Activated CD4-positive, CD25-positive, alpha-beta regulatory T cell treated with anti-CD3 and anti-CD28 coated beads, Interleukin-2, amount 50 U/mL, for 16 hours (primary cell): ENCODE measurements at regions not wholly inside any gene's neighbourhood (a gene's known extent, or its start where the extent isn't known, plus 50 kb on each side); places are given as distances from the start of the nearest gene placed in this dataset.

Experiments used
- DNase-seq: peaks from one replicate; pipeline ENCODE4 v3.0.0-alpha.2; 2020; ENCODE audit warnings: low read depth, low spot score

GRCh38 chr3:68315546-68315945 lies 616.8 kb downstream of the TAFA4 start:
- DNase-seq, result no peak

DNA sequence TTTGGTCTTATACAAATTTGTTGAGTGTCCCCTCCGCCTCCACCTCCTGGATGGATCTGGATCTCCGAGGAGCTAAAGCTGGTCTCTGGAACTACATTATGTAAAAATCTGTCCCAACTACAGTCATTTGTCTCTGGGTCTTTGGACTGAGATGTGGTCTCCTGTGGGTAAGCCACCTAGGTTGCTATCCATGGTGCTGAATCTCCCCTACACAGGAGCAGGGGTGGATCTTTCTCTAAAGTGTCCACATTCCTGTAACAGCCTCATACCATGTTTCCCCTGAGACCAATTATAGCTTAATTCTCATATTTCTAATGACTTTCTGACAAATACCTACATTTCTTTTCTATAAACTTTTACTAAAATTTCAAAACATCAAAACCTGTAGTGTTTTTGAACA lies 625.8 kb downstream of the TAFA4 start:
- no peak for DNase-seq

DNA sequence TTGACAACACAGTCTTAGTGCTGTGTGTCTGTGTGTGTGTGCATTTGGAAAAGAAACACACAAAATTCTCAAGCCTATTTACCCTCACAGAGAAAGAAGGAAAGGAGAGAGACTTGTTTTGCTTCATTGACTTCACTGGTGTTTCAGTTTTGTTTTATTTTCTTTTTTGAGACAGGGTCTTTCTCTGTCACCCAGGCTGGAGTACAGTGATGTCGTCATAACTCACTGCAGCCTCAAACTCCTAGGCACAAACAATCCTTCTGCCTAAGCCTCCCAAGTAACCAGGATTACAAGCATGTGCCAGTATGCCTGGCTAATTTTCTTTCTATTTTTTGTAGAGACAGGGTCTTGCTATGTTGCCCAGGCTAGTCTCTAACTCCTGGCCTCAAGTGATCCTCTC lies 636.9 kb downstream of the TAFA4 start:
- no peak for DNase-seq

GRCh38 chr3:68290333-68290732 lies 635.9 kb upstream of the SUCLG2 start:
- DNase-seq, result no peak

DNA sequence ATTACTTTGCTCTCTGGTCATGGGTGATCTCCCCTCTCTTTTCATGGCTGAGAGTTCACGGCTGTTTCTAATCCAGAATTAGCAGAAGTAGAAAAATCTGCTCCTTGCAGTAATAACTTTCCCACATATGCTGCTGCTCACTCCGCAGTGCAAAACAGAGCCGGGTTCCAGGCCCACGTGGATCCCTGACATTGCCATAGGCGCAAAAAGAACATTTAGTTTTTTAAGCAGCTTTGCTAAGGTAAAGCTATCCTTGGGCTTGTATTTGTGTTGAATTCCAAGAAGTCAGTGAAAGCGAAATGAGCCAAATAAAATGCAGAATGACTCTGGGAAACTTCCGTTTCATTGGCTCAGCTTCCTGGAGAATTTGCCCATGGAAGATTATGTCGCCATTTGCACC lies 633.7 kb upstream of the SUCLG2 start:
- no peak for DNase-seq

GRCh38 chr3:68287101-68287500 lies 632.7 kb upstream of the SUCLG2 start:
- DNase-seq, result no peak

- DNase-seq, result no peak
Observed at GRCh38 chr3:68274286-68274685, 619.9 kb upstream of the SUCLG2 start.

- DNase-seq, result no peak
Observed at GRCh38 chr3:68271145-68271544, 616.7 kb upstream of the SUCLG2 start.

DNA sequence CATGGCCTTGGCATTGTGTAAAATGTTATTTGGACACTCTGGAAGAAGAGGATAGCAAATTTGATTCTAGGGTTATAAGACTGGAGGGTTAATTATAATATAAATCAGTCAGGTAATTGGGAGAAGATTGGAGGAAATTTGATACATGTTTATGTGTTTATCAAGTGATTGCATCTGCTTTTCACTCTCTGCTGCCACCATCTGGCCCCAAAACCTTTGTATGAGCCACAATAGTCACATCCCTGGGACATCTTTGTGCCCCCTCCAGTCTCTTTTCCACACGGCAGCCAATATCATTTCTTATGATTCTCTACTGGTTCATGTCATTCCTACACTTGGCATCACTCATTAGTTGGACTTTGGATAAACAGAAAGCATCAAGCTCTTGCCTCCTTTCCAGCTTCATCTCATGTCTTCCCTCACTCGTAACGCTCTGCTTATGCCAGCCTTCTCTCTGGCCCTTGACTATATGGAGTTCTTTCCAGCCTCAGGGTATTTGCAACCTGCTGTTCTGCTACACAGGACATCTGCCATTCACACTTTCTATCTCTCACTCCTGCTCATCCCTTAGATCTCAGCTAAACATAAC lies 602.3 kb upstream of the SUCLG2 start:
- no peak for DNase-seq

DNA sequence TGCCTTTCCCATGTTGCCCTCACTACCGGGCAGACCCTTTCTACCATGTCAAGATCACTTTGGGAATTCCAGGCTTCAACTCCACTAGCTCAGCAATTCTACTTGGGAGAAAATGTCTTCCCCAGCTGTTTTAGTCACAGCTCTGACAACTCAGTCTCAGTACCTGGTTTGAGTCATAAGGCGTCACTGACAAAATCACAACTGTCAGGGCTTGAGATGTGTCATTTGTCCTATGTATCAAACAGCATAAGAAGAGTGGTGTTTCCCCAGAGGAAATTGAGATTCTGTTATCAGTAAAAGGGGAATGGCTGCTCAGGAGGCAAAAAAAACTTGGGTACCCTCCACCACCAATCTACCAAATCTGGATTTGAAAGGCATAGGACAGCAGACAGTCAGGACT lies 594.9 kb upstream of the SUCLG2 start:
- DNase-seq, result no peak

GRCh38 chr3:68242606-68243005 lies 588.2 kb upstream of the SUCLG2 start:
- no peak for DNase-seq

DNA sequence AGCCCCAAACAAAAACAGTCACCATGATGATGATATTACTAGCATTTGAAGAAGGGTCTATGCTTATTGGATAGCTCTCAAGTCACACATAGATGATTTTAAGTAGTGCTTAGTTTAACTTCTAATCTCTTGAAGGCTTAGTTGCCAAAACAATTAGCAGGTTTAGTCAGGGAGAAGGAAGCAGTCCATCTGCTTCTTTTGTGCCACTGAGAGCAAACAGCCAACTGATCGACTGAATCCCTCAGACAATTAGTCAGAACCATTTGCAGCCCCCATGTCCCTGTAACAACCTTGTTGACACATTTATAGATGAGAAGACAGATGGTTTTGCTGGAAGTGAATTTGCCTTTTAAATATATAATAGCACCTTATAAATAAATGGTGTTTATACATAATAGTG lies 585.1 kb upstream of the SUCLG2 start:
- no peak for DNase-seq

DNA sequence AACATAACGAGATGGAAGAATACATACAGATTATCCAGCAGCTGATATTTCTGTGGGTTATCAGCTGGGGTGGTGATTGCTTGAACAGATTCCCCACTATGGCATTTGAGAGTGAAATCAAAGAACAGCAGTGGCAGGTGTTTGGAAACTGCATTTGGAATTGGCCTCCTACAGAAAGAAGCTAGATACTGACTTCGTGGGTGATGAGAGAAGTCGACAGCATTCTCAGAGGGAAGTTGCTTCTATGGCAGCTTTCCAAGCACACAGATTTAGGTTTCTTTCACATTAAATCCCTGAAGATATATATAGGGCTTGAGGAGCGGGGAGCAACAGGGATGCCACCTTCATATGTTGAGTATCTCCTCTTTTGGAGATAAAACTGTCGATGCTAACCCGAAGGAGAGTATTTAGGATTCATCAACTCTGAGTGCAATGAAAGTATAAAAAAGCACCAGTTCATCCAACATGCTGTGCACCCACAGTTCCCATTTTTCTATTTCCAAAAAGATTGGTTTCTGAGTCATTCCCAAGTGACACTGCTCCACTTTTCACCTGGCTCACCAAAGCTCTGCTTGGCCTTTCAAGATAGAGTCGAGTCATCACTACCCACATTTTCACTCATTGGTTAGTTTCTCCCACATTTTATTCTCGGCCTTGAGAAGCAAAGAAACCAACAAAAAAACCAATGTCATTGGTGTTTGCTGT lies 579.8 kb upstream of the SUCLG2 start:
- DNase-seq, result no peak

DNA sequence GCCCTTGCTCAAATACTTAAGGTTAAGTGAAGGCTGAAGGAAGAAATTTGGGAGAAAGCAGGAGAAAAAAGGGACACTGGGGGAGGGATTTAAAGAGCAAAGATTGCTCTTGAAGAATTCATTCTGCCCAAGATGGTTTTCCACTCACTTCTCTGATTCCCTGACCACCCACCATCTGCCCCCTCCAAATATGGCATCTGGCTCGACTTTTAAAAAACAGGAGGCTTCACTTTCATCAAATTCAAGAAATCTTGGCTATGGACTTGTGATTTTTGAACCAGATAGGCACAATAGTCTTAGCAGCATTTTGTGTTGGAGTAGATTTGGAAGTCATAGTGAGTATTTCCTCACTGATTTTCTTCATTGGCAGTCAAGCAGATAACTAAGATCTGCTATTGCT lies 574.4 kb upstream of the SUCLG2 start:
- DNase-seq, result no peak

DNA sequence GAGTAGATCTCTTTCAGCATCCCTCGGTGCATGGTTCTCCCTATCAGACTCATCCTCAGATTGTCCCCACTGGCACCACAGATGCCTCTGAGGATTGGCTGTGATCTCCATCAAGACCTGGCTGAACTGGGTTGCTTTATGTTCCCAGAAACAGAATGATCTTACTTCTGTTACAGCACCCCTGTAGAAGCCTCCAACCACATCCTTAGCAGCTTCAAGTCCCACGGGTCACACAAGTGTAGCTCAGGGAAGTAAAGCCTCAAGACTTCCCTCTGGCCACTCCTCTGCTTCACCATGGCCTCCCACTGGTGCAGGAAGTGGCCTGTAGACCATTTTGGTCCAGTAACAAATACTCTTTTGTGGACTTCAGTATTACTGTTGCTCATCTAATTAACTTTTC lies 566.4 kb upstream of the SUCLG2 start:
- no peak for DNase-seq

DNA sequence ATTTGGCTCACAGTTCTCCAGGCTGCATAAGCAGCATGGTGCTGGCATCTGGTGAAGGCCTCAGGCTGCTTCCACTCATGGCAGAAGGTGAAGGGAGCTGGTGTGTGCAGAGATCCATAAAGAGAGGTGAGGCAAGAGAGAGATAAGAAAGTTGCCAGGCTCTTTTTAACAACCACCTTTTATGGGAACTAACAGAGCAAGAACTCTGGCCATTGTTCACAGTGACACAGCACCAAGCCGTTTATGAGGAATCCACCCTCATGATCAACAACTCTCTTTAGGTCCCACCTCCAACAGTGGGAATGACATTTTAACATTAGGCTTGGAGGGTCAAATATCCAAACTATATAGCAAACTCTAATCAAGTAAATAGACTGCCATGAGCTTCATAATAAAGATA lies 557.2 kb upstream of the SUCLG2 start:
- DNase-seq, result no peak

DNA sequence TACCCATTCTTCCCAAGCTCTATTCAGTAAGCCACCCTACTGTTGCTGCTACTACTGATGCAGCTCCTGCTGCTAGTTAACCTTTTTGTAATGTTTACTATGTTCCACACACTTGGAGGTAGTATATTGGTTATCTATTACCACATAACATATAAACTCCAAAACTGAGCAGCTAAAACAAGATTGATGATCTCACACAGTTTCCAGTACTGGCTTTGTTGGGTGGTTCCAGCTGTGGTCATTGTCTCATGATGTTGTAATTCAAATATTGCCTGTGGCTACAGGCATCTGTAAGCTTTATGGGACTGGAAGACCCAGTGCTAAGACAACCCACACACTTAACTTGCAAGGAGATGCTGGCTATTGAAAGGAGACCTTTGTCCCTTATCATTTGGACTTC lies 556.2 kb upstream of the SUCLG2 start:
- no peak for DNase-seq

GRCh38 chr3:68207327-68207726 lies 552.9 kb upstream of the SUCLG2 start:
- DNase-seq, result no peak

DNA sequence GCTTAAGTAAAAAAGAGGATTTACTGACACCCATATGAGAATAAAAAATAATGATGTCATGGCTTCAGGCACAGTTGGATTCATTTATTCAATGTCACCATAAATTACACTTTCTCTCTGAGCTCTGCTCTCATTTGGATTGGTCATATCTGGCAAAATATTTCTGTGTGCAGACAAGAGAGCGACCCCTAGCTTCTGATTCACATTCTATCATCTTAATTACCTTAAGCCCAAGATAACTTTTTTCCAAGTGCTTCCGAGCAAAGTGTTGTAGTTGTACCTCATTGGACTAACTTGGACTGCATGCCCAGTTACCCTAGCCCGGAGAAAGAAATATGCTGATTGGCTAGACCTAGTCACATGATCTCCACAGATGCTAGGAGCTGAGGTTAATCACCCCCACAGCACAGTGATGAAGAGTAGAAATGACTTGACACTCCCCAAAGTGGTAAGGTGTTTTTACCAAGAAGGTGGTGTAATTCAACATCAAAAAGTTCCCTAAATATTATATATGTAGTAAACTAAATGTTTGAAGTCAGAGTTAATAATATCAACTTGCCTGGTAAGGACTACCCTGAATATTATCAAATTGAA lies 552.2 kb upstream of the SUCLG2 start:
- DNase-seq, result no peak

GRCh38 chr3:68186733-68187132 lies 532.3 kb upstream of the SUCLG2 start:
- no peak for DNase-seq

- DNase-seq, result no peak
Observed at GRCh38 chr3:68176600-68176999, 522.2 kb upstream of the SUCLG2 start.

DNA sequence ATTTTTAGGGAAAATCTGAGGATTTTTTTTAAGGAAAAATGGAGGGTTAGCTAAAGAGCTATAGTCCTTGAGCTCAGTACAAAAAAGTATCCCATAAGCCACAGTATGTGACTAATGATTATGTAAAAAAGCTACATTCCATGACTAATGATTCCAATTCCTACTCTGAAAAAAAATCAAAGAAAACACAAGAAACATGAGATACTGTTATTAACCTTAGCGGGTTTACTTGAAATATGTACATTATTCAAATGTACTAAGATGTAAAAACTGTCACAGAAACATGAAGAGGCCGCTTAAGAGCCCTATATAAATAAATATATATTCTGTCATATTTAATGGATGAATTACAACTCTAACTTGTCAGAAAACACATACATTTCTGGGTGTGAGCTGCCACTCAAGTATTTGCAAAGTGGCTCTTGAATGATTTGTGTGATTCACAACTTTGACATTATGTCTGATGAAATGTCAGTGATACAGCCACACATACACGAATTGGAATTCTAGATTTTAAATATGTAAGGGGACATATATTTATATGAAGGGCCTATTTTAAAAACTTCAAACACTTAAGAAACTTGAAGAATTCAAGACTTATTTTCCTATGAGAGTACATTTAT lies 518.7 kb upstream of the SUCLG2 start:
- DNase-seq, result no peak

GRCh38 chr3:68172039-68172438 lies 517.6 kb upstream of the SUCLG2 start:
- no peak for DNase-seq
